Breast epithelium (tissue), 3 donors: ENCODE measurements at regions not wholly inside any gene's neighbourhood (a gene's known extent, or its start where the extent isn't known, plus 50 kb on each side); places are given as distances from the start of the nearest gene placed in this dataset.

Experiments used
- POLR2A ChIP-seq: fragments of 450-650 bp; IDR thresholded peaks from one replicate; pipeline ENCODE4 v1.6.1; 2016; ENCODE audit warnings: antibody characterized with exemption, mild to moderate bottlenecking, moderate library complexity
- POLR2AphosphoS5 ChIP-seq, 3 donors: sonication (generic); formaldehyde crosslinking; IDR thresholded peaks; one replicate each; pipeline ENCODE4 v1.6.1; 2017; ENCODE audit warnings: antibody characterized with exemption in 3 of 3
- TF ChIP-seq, protein P1 (sequence below), 3 donors: fragments of 450-650 bp; IDR thresholded peaks; one replicate each; pipeline ENCODE4 v1.5.1; 2016 to 2017; ENCODE audit warnings: antibody characterized with exemption in 3 of 3, mild to moderate bottlenecking in 3 of 3, moderate library complexity in 3 of 3

DNA sequence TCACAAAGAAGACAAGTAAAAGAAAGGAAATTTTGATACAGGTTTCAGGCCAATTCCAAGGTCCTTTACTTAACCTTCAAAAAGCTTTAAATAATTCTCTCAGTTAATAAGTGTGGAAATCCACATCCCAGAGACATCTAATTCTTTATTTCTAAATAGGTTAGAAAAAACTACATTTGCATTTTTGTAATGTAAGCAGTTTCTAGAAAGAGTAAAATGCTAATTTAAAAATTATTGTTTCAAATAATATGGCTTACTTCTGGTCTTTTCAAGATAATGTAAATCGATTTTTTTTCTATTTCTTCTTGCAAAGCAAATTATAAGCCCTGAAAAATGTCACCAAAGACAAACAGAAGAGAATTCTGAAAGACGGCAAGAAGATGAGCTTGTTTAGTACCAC lies 180.4 kb upstream of the HHIP start:
- TF ChIP-seq POLR2AphosphoS5 (IDR thresholded peaks at IDR 0.05), result no peak
- TF ChIP-seq, protein P1, sequence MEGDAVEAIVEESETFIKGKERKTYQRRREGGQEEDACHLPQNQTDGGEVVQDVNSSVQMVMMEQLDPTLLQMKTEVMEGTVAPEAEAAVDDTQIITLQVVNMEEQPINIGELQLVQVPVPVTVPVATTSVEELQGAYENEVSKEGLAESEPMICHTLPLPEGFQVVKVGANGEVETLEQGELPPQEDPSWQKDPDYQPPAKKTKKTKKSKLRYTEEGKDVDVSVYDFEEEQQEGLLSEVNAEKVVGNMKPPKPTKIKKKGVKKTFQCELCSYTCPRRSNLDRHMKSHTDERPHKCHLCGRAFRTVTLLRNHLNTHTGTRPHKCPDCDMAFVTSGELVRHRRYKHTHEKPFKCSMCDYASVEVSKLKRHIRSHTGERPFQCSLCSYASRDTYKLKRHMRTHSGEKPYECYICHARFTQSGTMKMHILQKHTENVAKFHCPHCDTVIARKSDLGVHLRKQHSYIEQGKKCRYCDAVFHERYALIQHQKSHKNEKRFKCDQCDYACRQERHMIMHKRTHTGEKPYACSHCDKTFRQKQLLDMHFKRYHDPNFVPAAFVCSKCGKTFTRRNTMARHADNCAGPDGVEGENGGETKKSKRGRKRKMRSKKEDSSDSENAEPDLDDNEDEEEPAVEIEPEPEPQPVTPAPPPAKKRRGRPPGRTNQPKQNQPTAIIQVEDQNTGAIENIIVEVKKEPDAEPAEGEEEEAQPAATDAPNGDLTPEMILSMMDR (IDR thresholded peaks at IDR 0.05), result no peak
- no peak for TF ChIP-seq POLR2A
